ENCODE measurements at regions not wholly inside any gene's neighbourhood (a gene's known extent, or its start where the extent isn't known, plus 50 kb on each side); places are given as distances from the start of the nearest gene placed in this dataset.

- TF ChIP-seq, protein P1, sequence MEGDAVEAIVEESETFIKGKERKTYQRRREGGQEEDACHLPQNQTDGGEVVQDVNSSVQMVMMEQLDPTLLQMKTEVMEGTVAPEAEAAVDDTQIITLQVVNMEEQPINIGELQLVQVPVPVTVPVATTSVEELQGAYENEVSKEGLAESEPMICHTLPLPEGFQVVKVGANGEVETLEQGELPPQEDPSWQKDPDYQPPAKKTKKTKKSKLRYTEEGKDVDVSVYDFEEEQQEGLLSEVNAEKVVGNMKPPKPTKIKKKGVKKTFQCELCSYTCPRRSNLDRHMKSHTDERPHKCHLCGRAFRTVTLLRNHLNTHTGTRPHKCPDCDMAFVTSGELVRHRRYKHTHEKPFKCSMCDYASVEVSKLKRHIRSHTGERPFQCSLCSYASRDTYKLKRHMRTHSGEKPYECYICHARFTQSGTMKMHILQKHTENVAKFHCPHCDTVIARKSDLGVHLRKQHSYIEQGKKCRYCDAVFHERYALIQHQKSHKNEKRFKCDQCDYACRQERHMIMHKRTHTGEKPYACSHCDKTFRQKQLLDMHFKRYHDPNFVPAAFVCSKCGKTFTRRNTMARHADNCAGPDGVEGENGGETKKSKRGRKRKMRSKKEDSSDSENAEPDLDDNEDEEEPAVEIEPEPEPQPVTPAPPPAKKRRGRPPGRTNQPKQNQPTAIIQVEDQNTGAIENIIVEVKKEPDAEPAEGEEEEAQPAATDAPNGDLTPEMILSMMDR (IDR thresholded peaks at IDR 0.05) = no peak
- Histone ChIP-seq H3K9me3 (no peaks in the 10 kb centered on the region), H3K36me3 (no peaks in the 10 kb centered on the region), H3K27me3 (no peaks in the 10 kb centered on the region), H3K27ac (no peak overlapping the region), H3K4me1 (no peaks in the 10 kb centered on the region), H3K4me3 (no peak overlapping the region)
- no peak for DNase-seq
- intact Hi-C loops (cut with DNase I; ENCODE audit: low total_unique reads) = no loop called here
Measured at GRCh38 chr2:23323198-23323916, 61.6 kb upstream of the KLHL29 start.

DNA sequence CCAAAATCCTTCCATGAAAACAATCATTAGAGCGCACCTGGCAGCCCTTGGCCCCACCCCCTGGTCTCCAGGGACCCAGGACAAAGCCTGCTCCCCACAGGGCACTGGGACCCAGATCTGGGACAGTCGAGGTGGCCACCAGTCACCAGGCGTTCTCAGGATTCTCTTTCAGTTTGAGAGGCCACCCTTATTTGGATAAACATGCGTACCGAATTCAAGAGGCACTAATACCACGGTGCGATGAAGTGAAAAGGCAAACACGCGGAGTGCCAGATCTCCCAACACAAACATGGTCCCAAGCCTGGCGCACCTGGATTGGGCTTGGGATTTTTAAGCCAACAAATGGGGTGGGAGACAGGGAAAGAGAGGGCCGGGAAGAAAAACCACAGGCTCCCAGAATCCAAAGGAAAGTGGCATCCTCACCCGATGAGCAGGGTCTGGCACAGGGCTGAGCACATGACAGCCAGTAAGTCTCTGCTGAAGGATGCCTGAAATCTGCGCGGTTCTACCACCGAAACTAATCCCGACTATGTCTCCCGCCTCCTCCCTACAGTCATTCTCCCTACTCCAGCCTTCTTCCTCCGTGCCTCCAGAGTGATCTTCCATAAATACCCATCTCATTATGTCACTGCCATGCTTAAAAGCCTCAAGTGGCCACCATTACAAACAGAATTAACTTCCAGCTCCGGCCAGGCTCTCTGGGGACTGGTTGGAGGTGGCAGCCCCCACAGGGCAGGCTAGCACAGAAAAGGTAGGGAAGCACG is 60.9 kb upstream of the KLHL29 start:
- no peaks in the 10 kb centered on the region for H3K27me3 ChIP-seq
- H3K36me3 ChIP-seq = no peaks in the 10 kb centered on the region
- H3K27ac ChIP-seq = no peak overlapping the region
- no peaks in the 10 kb centered on the region for H3K4me1 ChIP-seq
- no peaks in the 10 kb centered on the region for H3K9me3 ChIP-seq
- intact Hi-C loops (cut with DNase I; ENCODE audit: low total_unique reads) = no loop called here
- TF ChIP-seq, protein P1 (IDR thresholded peaks at IDR 0.05) = no peak
- DNase-seq = no peak
- no peak overlapping the region for H3K4me3 ChIP-seq

DNA sequence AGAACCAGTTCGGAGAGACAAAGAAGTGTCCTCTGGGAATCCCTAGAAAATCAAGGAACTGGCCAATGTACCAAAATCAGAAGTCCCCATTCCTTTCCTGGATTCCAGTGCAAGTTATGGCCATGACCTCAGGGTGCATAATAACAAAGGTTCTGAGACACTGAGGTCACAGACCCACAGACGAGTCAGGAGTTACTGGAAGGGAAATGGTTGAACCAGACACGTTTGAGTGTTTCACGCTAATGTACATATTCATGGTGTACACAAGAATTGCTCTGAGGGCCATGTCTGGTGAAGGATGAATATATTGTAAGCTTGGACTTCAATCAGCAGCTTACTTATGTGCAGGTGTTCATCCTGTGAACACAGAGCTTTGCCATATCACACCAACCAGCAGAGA is 58.6 kb upstream of the KLHL29 start:
- H3K9me3 ChIP-seq = no peaks in the 10 kb centered on the region
- DNase-seq = no peak
- no peaks in the 10 kb centered on the region for H3K36me3 ChIP-seq

GRCh38 chr2:23327416-23327815 is 57.6 kb upstream of the KLHL29 start:
- TF ChIP-seq, protein P1 (IDR thresholded peaks at IDR 0.05) = no peak
- H3K27ac ChIP-seq = no peak overlapping the region
- no peaks in the 10 kb centered on the region for H3K36me3 ChIP-seq
- H3K27me3 ChIP-seq = peaks cover 0 to 7% of the 10 kb centered on the region in 2 donors
- H3K9me3 ChIP-seq = no peaks in the 10 kb centered on the region
- DNase-seq = no peak
- H3K4me1 ChIP-seq = no peaks in the 10 kb centered on the region
- intact Hi-C loops (cut with DNase I; ENCODE audit: low total_unique reads) = no loop called here
- H3K4me3 ChIP-seq = no peak overlapping the region

More for the DNA sequence above, 58.6 kb upstream of the KLHL29 start:
- Histone ChIP-seq H3K4me3 (no peak overlapping the region), H3K27me3 (peaks cover 0 to 2% of the 10 kb centered on the region in 2 donors), H3K4me1 (no peaks in the 10 kb centered on the region), H3K27ac (no peak overlapping the region)
- intact Hi-C loops (cut with DNase I; ENCODE audit: low total_unique reads) = no loop called here
- TF ChIP-seq, protein P1 (IDR thresholded peaks at IDR 0.05) = no peak

GRCh38 chr2:23327887-23328286 is 57.1 kb upstream of the KLHL29 start:
- H3K27me3 ChIP-seq = peaks cover 0 to 7% of the 10 kb centered on the region in 2 donors
- no peaks in the 10 kb centered on the region for H3K36me3 ChIP-seq
- H3K4me3 ChIP-seq = no peak overlapping the region
- H3K4me1 ChIP-seq = no peaks in the 10 kb centered on the region
- no peak for DNase-seq
- intact Hi-C loops (cut with DNase I; ENCODE audit: low total_unique reads) = no loop called here
- TF ChIP-seq, protein P1 (IDR thresholded peaks at IDR 0.05) = no peak
- no peak overlapping the region for H3K27ac ChIP-seq
- no peaks in the 10 kb centered on the region for H3K9me3 ChIP-seq
